Stimulated activated naive CD8-positive, alpha-beta T cell treated with anti-CD3 and anti-CD28 coated beads, Interleukin-15, Interleukin-2, amounts not matched to agents 100 ng/mL and 50 ng/mL, for 24 hours (primary cell): ENCODE measurements at regions not wholly inside any gene's neighbourhood (a gene's known extent, or its start where the extent isn't known, plus 50 kb on each side); places are given as distances from the start of the nearest gene placed in this dataset.

ENCODE experiments used
- H3K27ac Mint-ChIP-seq: one replicate; pipeline ENCODE4 v1.8.0; 2021; ENCODE audit warnings: mild to moderate bottlenecking, mixed read lengths
- H3K27me3 Mint-ChIP-seq: one replicate; pipeline ENCODE4 v1.8.0; 2021; ENCODE audit warnings: mixed read lengths
- H3K36me3 Mint-ChIP-seq: one replicate; pipeline ENCODE4 v1.8.0; 2021; ENCODE audit warnings: low read depth, mixed read lengths
- H3K4me1 Mint-ChIP-seq: one replicate; pipeline ENCODE4 v1.8.0; 2021; ENCODE audit warnings: low read depth, mixed read lengths
- H3K4me3 Mint-ChIP-seq: one replicate; pipeline ENCODE4 v1.8.0; 2021; ENCODE audit warnings: mild to moderate bottlenecking, mixed read lengths
- H3K9me3 Mint-ChIP-seq: one replicate; pipeline ENCODE4 v1.8.0; 2021; ENCODE audit warnings: mixed read lengths

- Mint-ChIP-seq H3K9me3 (no peaks in the 10 kb centered on the region), H3K4me1 (no peaks in the 10 kb centered on the region), H3K27me3 (peaks cover 4% of the 10 kb centered on the region), H3K36me3 (no peaks in the 10 kb centered on the region), H3K4me3 (no peak overlapping the region), H3K27ac (no peak overlapping the region)
These were observed 412.7 kb upstream of the BRINP1 start for GRCh38 chr9:119781886-119782285.

- no peak overlapping the region for H3K27ac Mint-ChIP-seq
- H3K36me3 Mint-ChIP-seq, result no peaks in the 10 kb centered on the region
- H3K4me3 Mint-ChIP-seq, result no peak overlapping the region
- H3K27me3 Mint-ChIP-seq, result peaks cover 9% of the 10 kb centered on the region
- no peaks in the 10 kb centered on the region for H3K4me1 Mint-ChIP-seq
- no peaks in the 10 kb centered on the region for H3K9me3 Mint-ChIP-seq
These were observed 406.2 kb upstream of the BRINP1 start for GRCh38 chr9:119775410-119775809.

- peaks cover 9% of the 10 kb centered on the region for H3K27me3 Mint-ChIP-seq
- H3K9me3 Mint-ChIP-seq, result no peaks in the 10 kb centered on the region
- H3K4me3 Mint-ChIP-seq, result no peak overlapping the region
- H3K27ac Mint-ChIP-seq, result no peak overlapping the region
- no peaks in the 10 kb centered on the region for H3K4me1 Mint-ChIP-seq
- no peaks in the 10 kb centered on the region for H3K36me3 Mint-ChIP-seq
These were observed 404.6 kb upstream of the BRINP1 start for GRCh38 chr9:119773823-119774222.

GRCh38 chr9:119771341-119771740 lies 402.1 kb upstream of the BRINP1 start:
- H3K4me1 Mint-ChIP-seq, result no peaks in the 10 kb centered on the region
- no peaks in the 10 kb centered on the region for H3K36me3 Mint-ChIP-seq
- H3K4me3 Mint-ChIP-seq, result no peak overlapping the region
- peaks cover 5% of the 10 kb centered on the region for H3K27me3 Mint-ChIP-seq
- H3K9me3 Mint-ChIP-seq, result peaks cover 3% of the 10 kb centered on the region
- no peak overlapping the region for H3K27ac Mint-ChIP-seq

GRCh38 chr9:119768266-119768665 lies 399.0 kb upstream of the BRINP1 start:
- Mint-ChIP-seq H3K4me3 (no peak overlapping the region), H3K36me3 (no peaks in the 10 kb centered on the region), H3K27me3 (no peaks in the 10 kb centered on the region), H3K27ac (no peak overlapping the region), H3K9me3 (peaks cover 6% of the 10 kb centered on the region), H3K4me1 (no peaks in the 10 kb centered on the region)

DNA sequence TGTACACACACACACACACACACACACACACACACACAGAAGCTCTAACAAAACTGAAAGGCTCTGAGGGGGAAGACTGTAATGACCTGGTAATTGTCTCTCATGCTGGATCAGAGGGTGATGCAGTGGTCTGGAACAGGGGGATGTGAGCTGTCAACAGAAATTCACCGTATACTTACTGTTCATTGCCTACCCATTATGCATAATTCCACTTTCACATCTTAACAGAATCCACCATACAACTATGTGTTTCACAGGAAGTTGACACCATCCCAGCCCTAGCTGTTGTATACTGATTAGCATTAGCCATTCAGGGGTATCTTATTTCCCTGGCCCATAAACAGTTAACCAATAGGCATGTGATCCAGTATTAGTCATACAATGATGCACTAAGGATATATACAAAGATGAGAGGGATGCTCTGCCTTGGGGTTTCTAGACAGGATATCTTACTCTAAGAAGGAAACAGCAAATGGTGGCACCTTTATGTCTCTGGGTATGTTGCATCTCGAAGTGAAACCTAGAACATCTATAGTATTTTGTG lies 396.5 kb upstream of the BRINP1 start:
- H3K4me1 Mint-ChIP-seq, result peaks cover 3% of the 10 kb centered on the region
- no peaks in the 10 kb centered on the region for H3K27me3 Mint-ChIP-seq
- peaks cover 6% of the 10 kb centered on the region for H3K9me3 Mint-ChIP-seq
- H3K27ac Mint-ChIP-seq, result no peak overlapping the region
- no peaks in the 10 kb centered on the region for H3K36me3 Mint-ChIP-seq
- no peak overlapping the region for H3K4me3 Mint-ChIP-seq

DNA sequence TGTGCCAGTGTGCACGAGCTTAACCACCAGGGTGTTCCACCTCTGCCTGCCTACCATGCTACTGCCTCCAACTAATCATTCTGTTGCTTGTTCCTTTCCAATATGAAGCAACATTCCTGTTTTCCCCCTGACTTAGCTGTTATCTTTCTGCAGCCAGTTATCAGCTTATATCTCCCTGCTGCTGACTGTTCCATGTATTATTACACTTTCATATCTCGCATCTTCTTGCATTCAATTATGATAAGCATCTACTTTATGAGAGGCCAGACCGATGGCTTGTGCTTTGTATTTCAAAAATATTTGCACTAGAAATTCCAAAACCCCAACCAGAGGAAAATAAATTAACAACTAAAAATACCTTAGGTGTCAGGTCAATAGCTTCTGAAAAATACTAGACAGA lies 394.0 kb upstream of the BRINP1 start:
- H3K36me3 Mint-ChIP-seq, result no peaks in the 10 kb centered on the region
- H3K9me3 Mint-ChIP-seq, result peaks cover 6% of the 10 kb centered on the region
- peaks cover 6% of the 10 kb centered on the region for H3K27me3 Mint-ChIP-seq
- no peak overlapping the region for H3K27ac Mint-ChIP-seq
- peaks cover 3% of the 10 kb centered on the region for H3K4me1 Mint-ChIP-seq
- no peak overlapping the region for H3K4me3 Mint-ChIP-seq

- Mint-ChIP-seq H3K27me3 (peaks cover 12% of the 10 kb centered on the region), H3K36me3 (no peaks in the 10 kb centered on the region), H3K4me3 (no peak overlapping the region), H3K27ac (no peak overlapping the region), H3K9me3 (peaks cover 11% of the 10 kb centered on the region), H3K4me1 (peaks cover 3% of the 10 kb centered on the region)
These were observed 392.6 kb upstream of the BRINP1 start for GRCh38 chr9:119761812-119762211.

DNA sequence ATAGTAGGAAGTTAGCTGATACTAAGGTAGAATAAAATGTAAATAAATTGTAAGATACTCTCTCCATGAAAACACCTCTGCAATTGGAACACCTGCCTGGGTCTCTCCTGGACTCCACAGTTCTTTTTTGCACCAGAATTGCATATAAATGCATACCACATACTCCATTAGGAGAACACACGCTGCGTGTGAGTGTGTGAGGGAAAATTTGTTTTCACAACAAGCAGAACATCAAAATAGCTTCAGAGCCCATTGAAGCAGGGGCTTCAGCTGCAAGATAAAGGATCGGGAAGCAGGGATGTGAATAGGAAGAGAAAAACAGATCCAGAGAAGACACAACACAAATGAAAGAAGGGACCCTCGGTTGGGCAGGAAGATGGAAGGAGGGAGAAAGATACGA lies 389.8 kb upstream of the BRINP1 start:
- peaks cover 12% of the 10 kb centered on the region for H3K27me3 Mint-ChIP-seq
- no peaks in the 10 kb centered on the region for H3K36me3 Mint-ChIP-seq
- no peak overlapping the region for H3K4me3 Mint-ChIP-seq
- H3K9me3 Mint-ChIP-seq, result peaks cover 11% of the 10 kb centered on the region
- peaks cover 3% of the 10 kb centered on the region for H3K4me1 Mint-ChIP-seq
- no peak overlapping the region for H3K27ac Mint-ChIP-seq

GRCh38 chr9:119758241-119758640 lies 389.0 kb upstream of the BRINP1 start:
- H3K27ac Mint-ChIP-seq, result no peak overlapping the region

GRCh38 chr9:119739476-119739875 lies 370.2 kb upstream of the BRINP1 start:
- no peak overlapping the region for H3K4me3 Mint-ChIP-seq
- H3K36me3 Mint-ChIP-seq, result no peaks in the 10 kb centered on the region
- H3K9me3 Mint-ChIP-seq, result no peaks in the 10 kb centered on the region
- no peaks in the 10 kb centered on the region for H3K4me1 Mint-ChIP-seq
- no peaks in the 10 kb centered on the region for H3K27me3 Mint-ChIP-seq
- no peak overlapping the region for H3K27ac Mint-ChIP-seq

More at GRCh38 chr9:119758241-119758640, 389.0 kb upstream of the BRINP1 start:
- no peak overlapping the region for H3K4me3 Mint-ChIP-seq
- H3K4me1 Mint-ChIP-seq, result peaks cover 3% of the 10 kb centered on the region
- H3K36me3 Mint-ChIP-seq, result no peaks in the 10 kb centered on the region
- peaks cover 12% of the 10 kb centered on the region for H3K27me3 Mint-ChIP-seq
- H3K9me3 Mint-ChIP-seq, result peaks cover 11% of the 10 kb centered on the region

DNA sequence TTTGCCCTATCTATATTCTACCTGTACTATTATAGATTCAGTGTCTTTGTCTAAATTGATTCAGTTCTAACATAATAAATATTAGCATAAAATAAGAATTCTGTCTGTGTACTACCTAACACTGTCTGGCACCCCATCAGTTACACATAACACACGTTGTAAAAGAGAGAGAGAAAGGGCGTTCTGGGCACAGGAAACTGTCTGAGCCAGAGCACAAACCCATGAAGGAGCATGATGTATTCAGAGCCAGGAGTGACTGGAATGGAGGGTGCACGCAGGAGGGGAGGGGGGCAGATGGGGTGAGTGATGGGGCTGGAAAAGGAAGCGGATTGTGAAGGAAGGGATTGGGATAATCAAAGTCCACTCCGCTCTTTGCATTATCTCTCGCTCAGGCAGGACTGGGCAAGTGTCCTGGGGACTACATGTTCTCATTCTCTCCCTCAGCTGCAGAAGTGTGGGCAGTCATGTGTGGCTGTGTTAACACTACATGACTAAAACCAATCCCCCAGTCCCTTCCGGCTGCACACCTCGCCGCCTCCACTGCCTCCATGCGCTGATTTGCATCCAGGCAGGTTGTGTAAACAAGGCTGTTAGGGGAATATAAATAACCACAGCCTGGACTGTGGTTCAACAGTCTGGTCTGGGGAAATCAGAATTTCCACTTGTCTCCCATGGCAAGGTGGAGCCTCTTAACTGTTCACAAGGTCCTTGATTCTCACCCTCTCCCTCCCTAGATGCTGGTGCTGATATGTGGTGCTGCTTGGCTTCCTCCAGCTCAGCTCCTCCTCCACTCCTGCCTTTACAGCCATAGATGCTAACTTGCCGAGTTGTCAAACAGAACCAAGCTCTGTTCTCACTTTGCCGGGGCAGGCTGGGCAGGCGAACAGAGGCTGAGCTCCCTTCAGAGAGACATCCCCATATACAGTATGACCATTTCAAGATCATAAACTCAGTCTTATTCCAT lies 367.5 kb upstream of the BRINP1 start:
- no peaks in the 10 kb centered on the region for H3K4me1 Mint-ChIP-seq
- no peaks in the 10 kb centered on the region for H3K27me3 Mint-ChIP-seq
- no peak overlapping the region for H3K4me3 Mint-ChIP-seq
- H3K9me3 Mint-ChIP-seq, result peaks cover 8% of the 10 kb centered on the region
- no peak overlapping the region for H3K27ac Mint-ChIP-seq
- no peaks in the 10 kb centered on the region for H3K36me3 Mint-ChIP-seq

- Mint-ChIP-seq H3K36me3 (no peaks in the 10 kb centered on the region), H3K4me3 (no peak overlapping the region), H3K27ac (no peak overlapping the region), H3K27me3 (no peaks in the 10 kb centered on the region), H3K9me3 (peaks cover 18% of the 10 kb centered on the region), H3K4me1 (no peaks in the 10 kb centered on the region)
These were observed 358.8 kb upstream of the BRINP1 start for GRCh38 chr9:119727988-119728387.

DNA sequence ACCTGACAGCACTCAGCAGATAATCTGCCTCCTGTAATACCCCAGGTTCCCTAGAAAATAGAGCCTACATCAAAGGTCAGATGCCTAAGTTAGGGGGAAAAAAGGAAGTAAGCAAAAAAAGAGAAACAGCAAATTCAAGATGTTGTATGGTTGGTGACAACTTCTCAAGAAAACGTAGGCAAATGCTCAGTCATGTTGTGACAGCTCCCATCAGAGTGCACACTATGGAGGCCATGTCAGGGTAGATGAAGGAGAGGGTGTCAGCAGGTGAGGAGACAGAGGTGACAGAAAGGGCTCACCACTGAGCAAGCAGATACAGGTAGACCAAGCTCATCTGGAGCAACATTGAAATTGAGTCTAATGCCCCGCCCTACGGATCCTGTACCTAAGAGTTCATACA lies 356.8 kb upstream of the BRINP1 start:
- no peaks in the 10 kb centered on the region for H3K27me3 Mint-ChIP-seq
- H3K4me1 Mint-ChIP-seq, result no peaks in the 10 kb centered on the region
- no peak overlapping the region for H3K4me3 Mint-ChIP-seq
- no peak overlapping the region for H3K27ac Mint-ChIP-seq
- no peaks in the 10 kb centered on the region for H3K36me3 Mint-ChIP-seq
- H3K9me3 Mint-ChIP-seq, result peaks cover 16% of the 10 kb centered on the region

GRCh38 chr9:119722384-119722783 lies 353.1 kb upstream of the BRINP1 start:
- no peak overlapping the region for H3K4me3 Mint-ChIP-seq
- no peaks in the 10 kb centered on the region for H3K4me1 Mint-ChIP-seq
- H3K27ac Mint-ChIP-seq, result no peak overlapping the region
- H3K9me3 Mint-ChIP-seq, result peaks cover 14% of the 10 kb centered on the region
- no peaks in the 10 kb centered on the region for H3K27me3 Mint-ChIP-seq
- no peaks in the 10 kb centered on the region for H3K36me3 Mint-ChIP-seq
